ENCODE measurements at regions not wholly inside any gene's neighbourhood (a gene's known extent, or its start where the extent isn't known, plus 50 kb on each side); places are given as distances from the start of the nearest gene placed in this dataset.

DNA sequence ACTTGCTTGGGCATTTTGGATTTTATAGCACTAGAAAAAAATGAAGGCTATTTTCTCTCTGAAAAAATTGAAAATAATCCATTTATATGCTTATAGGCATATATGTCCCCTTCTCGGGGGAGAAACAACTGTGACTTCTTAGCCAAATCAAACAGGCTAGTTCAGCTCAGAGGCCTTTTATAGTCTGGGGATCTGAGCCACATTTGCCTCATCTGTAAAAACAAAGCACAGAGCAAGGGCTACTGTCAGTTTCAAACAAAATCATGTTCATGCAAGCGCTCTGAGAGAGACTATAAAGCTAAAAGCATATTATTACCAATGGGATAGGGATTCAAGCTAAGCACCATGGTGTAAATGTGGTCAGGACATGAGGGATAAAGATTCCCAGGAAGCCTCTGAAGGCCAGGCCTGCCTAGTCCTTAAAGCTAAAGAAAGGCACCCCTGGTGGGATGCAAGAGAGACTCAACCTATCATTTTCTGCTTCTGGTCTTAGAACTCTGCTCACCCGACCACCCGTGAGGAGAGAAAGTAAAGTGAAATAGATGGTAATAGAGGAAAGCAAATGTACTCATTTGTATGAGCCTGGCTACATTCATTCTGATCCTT lies 51.0 kb upstream of the IL12A start:
- Histone ChIP-seq H3K4me3 (no peak overlapping the region), H3K9me3 (peaks cover 0 to 5% (median 0%) of the 10 kb centered on the region in 4 donors), H3K36me3 (no peaks in the 10 kb centered on the region), H3K4me1 (no peaks in the 10 kb centered on the region), H3K27me3 (no peaks in the 10 kb centered on the region), H3K27ac (no peak overlapping the region)
- WGBS (ENCODE audit: insufficient coverage, low coverage, low lambda C conversion rate, missing lambda C conversion rate), result 57% methylated on average over 4 of the region's 4 CpGs
- no peak for DNase-seq
- intact Hi-C loops (cut with DNase I), result no loop called here
- no peak for TF ChIP-seq POLR2A (IDR thresholded peaks at IDR 0.05)
- TF ChIP-seq, protein P1, sequence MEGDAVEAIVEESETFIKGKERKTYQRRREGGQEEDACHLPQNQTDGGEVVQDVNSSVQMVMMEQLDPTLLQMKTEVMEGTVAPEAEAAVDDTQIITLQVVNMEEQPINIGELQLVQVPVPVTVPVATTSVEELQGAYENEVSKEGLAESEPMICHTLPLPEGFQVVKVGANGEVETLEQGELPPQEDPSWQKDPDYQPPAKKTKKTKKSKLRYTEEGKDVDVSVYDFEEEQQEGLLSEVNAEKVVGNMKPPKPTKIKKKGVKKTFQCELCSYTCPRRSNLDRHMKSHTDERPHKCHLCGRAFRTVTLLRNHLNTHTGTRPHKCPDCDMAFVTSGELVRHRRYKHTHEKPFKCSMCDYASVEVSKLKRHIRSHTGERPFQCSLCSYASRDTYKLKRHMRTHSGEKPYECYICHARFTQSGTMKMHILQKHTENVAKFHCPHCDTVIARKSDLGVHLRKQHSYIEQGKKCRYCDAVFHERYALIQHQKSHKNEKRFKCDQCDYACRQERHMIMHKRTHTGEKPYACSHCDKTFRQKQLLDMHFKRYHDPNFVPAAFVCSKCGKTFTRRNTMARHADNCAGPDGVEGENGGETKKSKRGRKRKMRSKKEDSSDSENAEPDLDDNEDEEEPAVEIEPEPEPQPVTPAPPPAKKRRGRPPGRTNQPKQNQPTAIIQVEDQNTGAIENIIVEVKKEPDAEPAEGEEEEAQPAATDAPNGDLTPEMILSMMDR (IDR thresholded peaks at IDR 0.05), result no peak
- ATAC-seq, result no peak

GRCh38 chr3:159938714-159939113 lies 49.9 kb upstream of the IL12A start:
- no peak for DNase-seq
- H3K4me1 ChIP-seq, result no peaks in the 10 kb centered on the region
- no peaks in the 10 kb centered on the region for H3K36me3 ChIP-seq
- ATAC-seq, result no peak
- TF ChIP-seq, protein P1 (IDR thresholded peaks at IDR 0.05), result no peak
- TF ChIP-seq POLR2A (IDR thresholded peaks at IDR 0.05), result no peak
- WGBS (ENCODE audit: insufficient coverage, low coverage, low lambda C conversion rate, missing lambda C conversion rate), result 70% methylated on average over 2 of the region's 2 CpGs
- no peak overlapping the region for H3K4me3 ChIP-seq
- H3K9me3 ChIP-seq, result peaks cover 0 to 5% (median 0%) of the 10 kb centered on the region in 4 donors
- no peaks in the 10 kb centered on the region for H3K27me3 ChIP-seq
- intact Hi-C loops (cut with DNase I), result no loop called here
- H3K27ac ChIP-seq, result no peak overlapping the region

Small RNA genes in the stretch of these regions (microRNA-seq; reads per million reads assigned to microRNA genes)
- gene MIR3919, result 0 reads per million in 2 donors

Small RNA genes in the stretch of these regions (small RNA-seq; reads per million reads assigned to genes)
- gene MIR3919 (0 reads per million in 2 experiments), gene RNU2-31P (0 reads per million in 2 experiments)
